Endothelial cell of umbilical vein (primary cell): ENCODE measurements at regions not wholly inside any gene's neighbourhood (a gene's known extent, or its start where the extent isn't known, plus 50 kb on each side); places are given as distances from the start of the nearest gene placed in this dataset.

ENCODE experiments used
- CTCF ChIP-seq, 2 donors: IDR thresholded peaks; 1 replicate in 1 of 2; 2 replicates in 1 of 2; pipeline ENCODE4 v1.5.1; 2011; ENCODE audit warnings: low read length in 2 of 2, mild to moderate bottlenecking in 2 of 2, moderate library complexity in 2 of 2, control low read depth in 1 of 2, inconsistent platforms in 1 of 2, low read depth in 1 of 2; ENCODE audit not compliant: insufficient read depth in 1 of 2; ENCODE audit errors: extremely low read depth in 1 of 2
- EZH2 ChIP-seq: IDR thresholded peaks from 2 replicates; pipeline ENCODE4 v1.6.1; 2012; ENCODE audit warnings: borderline replicate concordance, low read depth, mild to moderate bottlenecking, moderate library complexity, low read length, inconsistent platforms; ENCODE audit not compliant: severe bottlenecking
- MAX ChIP-seq: IDR thresholded peaks from 2 replicates; pipeline ENCODE4 v1.6.1; 2011; ENCODE audit not compliant: insufficient read depth, insufficient read length
- POLR2AphosphoS5 ChIP-seq: IDR thresholded peaks from 2 replicates; pipeline ENCODE4 v1.6.1; 2012; ENCODE audit warnings: low read depth, mild to moderate bottlenecking, control low read depth, low read length, moderate library complexity; ENCODE audit not compliant: insufficient read depth

- TF ChIP-seq EZH2 (no peak), CTCF (IDR thresholded peaks at IDR 0.05; ENCODE audit: extremely low read depth in 1 of 2, insufficient read depth in 1 of 2, low read depth in 1 of 2, low read length in 2 of 2) (no peak), MAX (no peak), POLR2AphosphoS5 (no peak)
Observed at GRCh38 chr18:75483662-75484061, 56.2 kb upstream of the SMIM21 start.
